ENCODE measurements at regions not wholly inside any gene's neighbourhood (a gene's known extent, or its start where the extent isn't known, plus 50 kb on each side); places are given as distances from the start of the nearest gene placed in this dataset.

GRCh38 chr9:110125207-110125751 lies 82.7 kb downstream of the C9orf152 start:
- TF ChIP-seq, protein P1, sequence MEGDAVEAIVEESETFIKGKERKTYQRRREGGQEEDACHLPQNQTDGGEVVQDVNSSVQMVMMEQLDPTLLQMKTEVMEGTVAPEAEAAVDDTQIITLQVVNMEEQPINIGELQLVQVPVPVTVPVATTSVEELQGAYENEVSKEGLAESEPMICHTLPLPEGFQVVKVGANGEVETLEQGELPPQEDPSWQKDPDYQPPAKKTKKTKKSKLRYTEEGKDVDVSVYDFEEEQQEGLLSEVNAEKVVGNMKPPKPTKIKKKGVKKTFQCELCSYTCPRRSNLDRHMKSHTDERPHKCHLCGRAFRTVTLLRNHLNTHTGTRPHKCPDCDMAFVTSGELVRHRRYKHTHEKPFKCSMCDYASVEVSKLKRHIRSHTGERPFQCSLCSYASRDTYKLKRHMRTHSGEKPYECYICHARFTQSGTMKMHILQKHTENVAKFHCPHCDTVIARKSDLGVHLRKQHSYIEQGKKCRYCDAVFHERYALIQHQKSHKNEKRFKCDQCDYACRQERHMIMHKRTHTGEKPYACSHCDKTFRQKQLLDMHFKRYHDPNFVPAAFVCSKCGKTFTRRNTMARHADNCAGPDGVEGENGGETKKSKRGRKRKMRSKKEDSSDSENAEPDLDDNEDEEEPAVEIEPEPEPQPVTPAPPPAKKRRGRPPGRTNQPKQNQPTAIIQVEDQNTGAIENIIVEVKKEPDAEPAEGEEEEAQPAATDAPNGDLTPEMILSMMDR (IDR thresholded peaks at IDR 0.05; ENCODE audit: poor library complexity): no peak
- TF ChIP-seq EZH2 (IDR thresholded peaks at IDR 0.05; ENCODE audit: borderline replicate concordance) (no peak), EZH2phosphoT487 (IDR thresholded peaks at IDR 0.05; ENCODE audit: low read depth, severe bottlenecking, unreplicated experiment) (no peak)

All from hepatocyte (in vitro differentiated cells).